ENCODE measurements at regions not wholly inside any gene's neighbourhood (a gene's known extent, or its start where the extent isn't known, plus 50 kb on each side); places are given as distances from the start of the nearest gene placed in this dataset.
"Not testable (repeated sequence)": the region's sequence is repeated elsewhere in the genome, so short reads cannot be mapped to it uniquely, and the experiment has no call there.

DNA sequence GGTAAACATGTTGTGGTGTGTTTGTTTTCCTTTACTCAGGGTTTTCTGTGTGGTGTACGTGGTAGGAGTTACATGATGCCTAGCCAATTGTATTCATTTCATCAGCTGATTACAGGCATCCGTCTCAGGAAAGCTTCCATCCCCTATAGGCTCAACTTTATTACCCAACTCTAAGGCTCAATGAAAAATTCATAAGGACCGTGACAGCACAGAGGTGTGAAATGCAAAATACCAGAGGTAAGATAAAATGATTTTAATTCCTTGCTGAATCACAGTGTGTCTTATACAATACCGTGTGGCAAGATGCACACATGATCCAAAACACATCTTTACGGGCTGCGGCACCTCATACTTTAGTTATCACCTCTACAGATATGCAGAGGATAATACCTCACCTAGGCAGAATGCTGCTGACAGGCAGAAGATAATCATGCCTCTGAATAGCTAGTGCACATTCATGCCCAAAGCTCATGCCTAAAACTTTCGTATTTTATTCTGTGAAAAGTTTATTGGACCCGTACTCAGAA is 87.2 kb upstream of the DIO2 start:
- DNase-seq (no peak), ATAC-seq (no peak)
- no peak for TF ChIP-seq POLR2A (IDR thresholded peaks at IDR 0.05)
- TF ChIP-seq, protein P1, sequence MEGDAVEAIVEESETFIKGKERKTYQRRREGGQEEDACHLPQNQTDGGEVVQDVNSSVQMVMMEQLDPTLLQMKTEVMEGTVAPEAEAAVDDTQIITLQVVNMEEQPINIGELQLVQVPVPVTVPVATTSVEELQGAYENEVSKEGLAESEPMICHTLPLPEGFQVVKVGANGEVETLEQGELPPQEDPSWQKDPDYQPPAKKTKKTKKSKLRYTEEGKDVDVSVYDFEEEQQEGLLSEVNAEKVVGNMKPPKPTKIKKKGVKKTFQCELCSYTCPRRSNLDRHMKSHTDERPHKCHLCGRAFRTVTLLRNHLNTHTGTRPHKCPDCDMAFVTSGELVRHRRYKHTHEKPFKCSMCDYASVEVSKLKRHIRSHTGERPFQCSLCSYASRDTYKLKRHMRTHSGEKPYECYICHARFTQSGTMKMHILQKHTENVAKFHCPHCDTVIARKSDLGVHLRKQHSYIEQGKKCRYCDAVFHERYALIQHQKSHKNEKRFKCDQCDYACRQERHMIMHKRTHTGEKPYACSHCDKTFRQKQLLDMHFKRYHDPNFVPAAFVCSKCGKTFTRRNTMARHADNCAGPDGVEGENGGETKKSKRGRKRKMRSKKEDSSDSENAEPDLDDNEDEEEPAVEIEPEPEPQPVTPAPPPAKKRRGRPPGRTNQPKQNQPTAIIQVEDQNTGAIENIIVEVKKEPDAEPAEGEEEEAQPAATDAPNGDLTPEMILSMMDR (IDR thresholded peaks at IDR 0.05) = no peak
- Histone ChIP-seq H3K4me3 (no peak overlapping the region), H3K9me3 (no peaks in the 10 kb centered on the region), H3K27me3 (no peaks in the 10 kb centered on the region), H3K27ac (no peak overlapping the region), H3K36me3 (no peaks in the 10 kb centered on the region), H3K4me1 (no peaks in the 10 kb centered on the region)
- intact Hi-C loops (cut with DNase I) = no loop called here
- WGBS (ENCODE audit: insufficient coverage, low coverage, low lambda C conversion rate, missing lambda C conversion rate) = 70% methylated on average over 8 of the region's 8 CpGs

DNA sequence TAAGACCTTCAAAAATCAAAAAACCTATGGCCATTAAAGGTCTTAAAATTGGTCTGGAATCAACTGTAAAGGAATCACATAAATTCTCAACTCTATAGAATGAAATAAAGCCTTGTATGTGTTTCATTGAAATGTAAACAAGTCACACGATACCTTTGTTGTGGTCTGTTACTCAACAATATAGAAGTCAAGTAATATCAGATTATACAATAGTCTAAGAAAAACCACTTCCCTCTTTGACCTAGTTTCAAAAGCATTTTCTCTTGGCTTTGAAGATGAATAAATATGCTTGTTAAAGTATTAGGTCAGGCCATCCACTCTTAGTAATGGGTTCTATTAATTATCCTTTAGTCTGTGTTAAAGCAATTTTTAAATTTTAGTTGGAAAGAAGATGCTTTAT is 79.8 kb upstream of the DIO2 start:
- Histone ChIP-seq H3K27ac (no peak overlapping the region), H3K4me1 (no peaks in the 10 kb centered on the region), H3K4me3 (no peak overlapping the region), H3K9me3 (peaks cover 0 to 4% (median 0%) of the 10 kb centered on the region in 4 donors), H3K36me3 (no peaks in the 10 kb centered on the region), H3K27me3 (no peaks in the 10 kb centered on the region)
- ATAC-seq (no peak), DNase-seq (no peak)
- no peak for TF ChIP-seq POLR2A (IDR thresholded peaks at IDR 0.05)
- TF ChIP-seq, protein P1 (IDR thresholded peaks at IDR 0.05) = no peak
- intact Hi-C loops (cut with DNase I) = no loop called here
- 29% methylated on average over 1 of the region's 1 CpG for WGBS (ENCODE audit: insufficient coverage, low coverage, low lambda C conversion rate, missing lambda C conversion rate)

DNA sequence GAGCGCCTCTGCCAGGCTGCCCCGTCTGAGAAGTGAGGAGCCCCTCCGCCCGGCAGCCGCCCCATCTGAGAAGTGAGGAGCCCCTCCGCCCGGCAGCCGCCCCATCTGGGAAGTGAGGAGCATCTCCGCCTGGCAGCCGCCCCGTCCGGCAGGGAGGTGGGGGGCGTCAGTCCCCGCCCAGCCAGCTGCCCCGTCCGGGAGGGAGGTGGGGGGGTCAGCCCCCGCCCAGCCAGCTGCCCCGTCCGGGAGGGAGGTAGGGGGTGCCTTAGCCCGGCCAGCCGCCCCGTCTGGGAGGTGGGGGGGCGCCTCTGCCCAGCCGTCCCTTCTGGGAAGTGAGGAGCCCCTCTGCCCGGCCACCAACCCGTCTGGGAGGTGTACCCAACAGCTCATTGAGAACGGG is 75.4 kb upstream of the DIO2 start:
- WGBS (ENCODE audit: insufficient coverage, low coverage, low lambda C conversion rate, missing lambda C conversion rate) = 95% methylated on average over 8 of the region's 27 CpGs
- ATAC-seq; H3K4me1 ChIP-seq; intact Hi-C loops (cut with DNase I); H3K27me3 ChIP-seq; H3K9me3 ChIP-seq; H3K36me3 ChIP-seq; H3K4me3 ChIP-seq; H3K27ac ChIP-seq: not testable (repeated sequence)
- DNase-seq = peak in 1 of 3 donors; percentile 39

DNA sequence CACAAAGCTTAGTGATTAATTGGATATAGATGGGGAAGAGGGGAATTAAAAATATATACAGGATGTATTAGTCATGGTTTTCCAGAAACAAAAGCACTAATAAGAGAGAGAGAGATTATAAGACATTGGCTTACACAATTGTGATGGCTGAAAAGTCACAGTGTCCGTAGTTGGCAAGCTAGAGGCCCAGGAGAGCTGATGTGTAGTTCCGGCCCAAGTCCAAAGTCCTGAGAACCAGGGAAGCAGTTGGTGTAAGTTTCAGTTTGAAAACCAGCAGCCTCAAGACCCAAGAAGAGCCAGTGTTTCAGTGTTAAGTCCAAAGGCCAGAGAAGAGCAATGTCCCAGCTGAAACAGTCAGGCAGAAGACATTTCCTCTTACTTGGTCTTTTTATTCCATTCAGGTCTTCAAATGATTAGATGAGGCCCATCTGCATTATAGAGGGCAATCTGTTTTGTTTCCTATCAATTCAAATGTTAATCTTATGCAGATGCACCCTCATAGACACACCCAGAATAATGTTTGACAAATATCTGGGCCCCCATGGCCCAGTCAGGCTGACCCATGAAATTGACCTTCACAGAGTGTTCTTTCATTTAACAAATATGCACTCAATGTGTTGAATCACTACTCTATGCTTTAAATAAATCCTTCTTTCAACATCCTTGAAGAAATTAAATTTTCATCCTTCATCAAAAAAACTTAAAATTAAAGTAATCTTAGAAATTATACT is 67.2 kb upstream of the DIO2 start:
- intact Hi-C loops (cut with DNase I) = no loop called here
- no peak overlapping the region for H3K27ac ChIP-seq
- no peaks in the 10 kb centered on the region for H3K9me3 ChIP-seq
- no peaks in the 10 kb centered on the region for H3K36me3 ChIP-seq
- DNase-seq (peak in 1 of 3 donors; percentile 40), ATAC-seq (peak in 1 of 4 donors; percentile 22)
- WGBS (ENCODE audit: insufficient coverage, low coverage, low lambda C conversion rate, missing lambda C conversion rate) = 15% methylated on average over 2 of the region's 2 CpGs
- TF ChIP-seq, protein P1 (IDR thresholded peaks at IDR 0.05) = no peak
- TF ChIP-seq POLR2A (IDR thresholded peaks at IDR 0.05) = no peak
- no peaks in the 10 kb centered on the region for H3K27me3 ChIP-seq
- H3K4me3 ChIP-seq = no peak overlapping the region
- no peaks in the 10 kb centered on the region for H3K4me1 ChIP-seq

DNA sequence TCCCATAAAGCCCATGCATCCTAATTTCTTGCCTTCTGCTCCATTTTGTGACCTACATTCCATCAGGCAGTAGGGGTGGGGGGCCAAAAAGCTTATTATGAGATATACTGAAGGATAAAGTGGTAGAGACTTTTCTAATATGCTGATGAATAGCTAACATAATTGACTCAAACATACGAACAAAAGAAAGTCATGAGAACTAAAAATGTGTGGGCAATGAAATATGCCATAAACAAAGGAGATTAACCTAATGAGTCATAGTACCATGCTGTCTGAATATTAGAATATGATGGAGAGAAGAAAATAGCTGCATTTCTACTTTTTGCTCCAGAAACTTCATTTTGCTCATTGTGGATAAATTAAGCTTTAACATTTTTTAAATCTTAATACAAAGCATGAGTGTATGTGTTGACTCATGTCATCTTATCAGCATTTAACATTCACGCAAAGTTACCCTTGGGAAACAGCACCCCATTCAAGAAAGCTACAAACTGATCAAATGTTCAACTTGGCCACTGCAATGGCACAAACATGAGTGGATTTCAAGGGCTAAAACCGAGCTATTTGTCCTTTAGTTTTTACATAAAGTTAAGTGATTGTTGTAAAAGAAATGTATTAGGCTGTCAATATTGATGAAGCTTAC is 64.0 kb upstream of the DIO2 start:
- H3K36me3 ChIP-seq = no peaks in the 10 kb centered on the region
- no peak overlapping the region for H3K4me3 ChIP-seq
- DNase-seq (no peak), ATAC-seq (no peak)
- H3K4me1 ChIP-seq = no peaks in the 10 kb centered on the region
- WGBS (ENCODE audit: insufficient coverage, low coverage, low lambda C conversion rate, missing lambda C conversion rate) = 49% methylated on average over 3 of the region's 3 CpGs
- TF ChIP-seq POLR2A (IDR thresholded peaks at IDR 0.05) = no peak
- TF ChIP-seq, protein P1 (IDR thresholded peaks at IDR 0.05) = no peak
- H3K27ac ChIP-seq = no peak overlapping the region
- no peaks in the 10 kb centered on the region for H3K9me3 ChIP-seq
- intact Hi-C loops (cut with DNase I) = no loop called here
- no peaks in the 10 kb centered on the region for H3K27me3 ChIP-seq

DNA sequence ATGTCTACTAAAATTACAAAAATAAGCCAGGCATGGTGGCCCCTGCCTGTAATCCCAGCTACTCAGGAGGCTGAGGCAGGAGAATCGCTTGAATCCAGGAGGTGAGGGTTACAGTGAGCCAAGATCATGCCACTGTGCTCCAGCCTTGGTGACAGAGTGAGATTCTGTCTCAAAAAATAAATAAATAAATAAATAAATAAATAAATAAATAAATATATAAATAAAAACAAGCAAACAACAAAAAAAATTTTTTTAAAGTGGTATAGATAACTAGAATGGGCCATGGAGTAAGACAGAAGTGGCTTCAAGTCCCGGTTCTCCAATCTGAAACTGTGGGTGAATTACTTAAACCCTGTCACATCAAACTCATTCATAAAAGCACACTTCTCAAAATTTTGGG is 63.0 kb upstream of the DIO2 start:
- intact Hi-C loops (cut with DNase I); DNase-seq; H3K27me3 ChIP-seq; H3K4me1 ChIP-seq; H3K36me3 ChIP-seq; H3K27ac ChIP-seq; ATAC-seq; H3K4me3 ChIP-seq; H3K9me3 ChIP-seq: not testable (repeated sequence)
- WGBS (ENCODE audit: insufficient coverage, low coverage, low lambda C conversion rate, missing lambda C conversion rate) = 68% methylated on average over 2 of the region's 2 CpGs

Data from right lobe of liver (tissue), 6 donors.